Ectodermal cell (in vitro differentiated cells): ENCODE measurements at regions not wholly inside any gene's neighbourhood (a gene's known extent, or its start where the extent isn't known, plus 50 kb on each side); places are given as distances from the start of the nearest gene placed in this dataset.

Source experiments
- H3K27ac ChIP-seq: 2 replicates; pipeline ENCODE4 v1.7.0; 2013; ENCODE audit warnings: mild to moderate bottlenecking, low read depth, low read length; ENCODE audit not compliant: insufficient read depth, poor library complexity, severe bottlenecking
- H3K27me3 ChIP-seq: 2 replicates; pipeline ENCODE4 v1.7.0; 2013; ENCODE audit warnings: mild to moderate bottlenecking, low read length; ENCODE audit not compliant: insufficient read depth, control insufficient read depth, poor library complexity, severe bottlenecking
- H3K36me3 ChIP-seq: one replicate; pipeline ENCODE4 v1.7.0; 2013; ENCODE audit warnings: low read length; ENCODE audit not compliant: control insufficient read depth, insufficient read depth
- H3K4me1 ChIP-seq: one replicate; pipeline ENCODE4 v1.7.0; 2013; ENCODE audit warnings: low read length; ENCODE audit not compliant: control insufficient read depth, insufficient read depth
- H3K4me3 ChIP-seq: 2 replicates; pipeline ENCODE4 v1.7.0; 2013; ENCODE audit warnings: low read depth, low read length, control low read depth; ENCODE audit not compliant: insufficient read depth
- H3K9me3 ChIP-seq: 2 replicates; pipeline ENCODE4 v1.7.0; 2013; ENCODE audit warnings: mild to moderate bottlenecking, low read length, moderate library complexity; ENCODE audit not compliant: control insufficient read depth
- WGBS, 2 experiments: methylation state at CpG; one replicate each; pipeline ENCODE4 v1.1.7; 2013; ENCODE audit warnings: missing lambda C conversion rate in 2 of 2; 5-methylcytosine and 5-hydroxymethylcytosine counted together

DNA sequence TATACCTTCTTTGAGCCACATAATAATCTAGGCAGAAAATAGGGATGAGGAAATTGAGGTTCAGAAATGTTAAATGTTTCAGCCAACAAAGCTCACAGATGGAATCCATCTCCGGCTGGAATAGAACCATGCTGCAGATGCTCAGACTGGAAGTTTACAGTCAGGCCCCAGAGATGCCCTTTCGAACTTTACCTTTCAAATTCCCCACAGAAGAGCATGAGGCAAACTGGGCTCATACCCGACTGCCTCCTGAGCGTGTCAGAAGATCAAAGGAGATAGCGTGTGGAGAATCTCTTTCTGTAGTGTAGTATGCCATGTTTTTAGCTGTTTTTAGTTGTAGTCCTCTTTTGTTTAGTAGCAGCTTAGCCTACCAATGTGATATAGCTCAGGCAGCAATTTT lies 72.0 kb upstream of the DAP start:
- Histone ChIP-seq H3K4me1 (no peaks in the 10 kb centered on the region), H3K27me3 (no peaks in the 10 kb centered on the region), H3K27ac (no peak overlapping the region), H3K36me3 (no peaks in the 10 kb centered on the region), H3K9me3 (no peaks in the 10 kb centered on the region), H3K4me3 (no peak overlapping the region)
- 78 to 85% methylated on average over 5 of the region's 5 CpGs for WGBS, 2 experiments

- 86 to 100% methylated on average over 1 of the region's 1 CpG for WGBS, 2 experiments
- H3K4me1 ChIP-seq = no peaks in the 10 kb centered on the region
- no peaks in the 10 kb centered on the region for H3K36me3 ChIP-seq
Measured at GRCh38 chr5:10832421-10832820, 71.4 kb upstream of the DAP start.

GRCh38 chr5:10831419-10831818 lies 70.4 kb upstream of the DAP start:
- Histone ChIP-seq H3K4me1 (no peaks in the 10 kb centered on the region), H3K9me3 (no peaks in the 10 kb centered on the region), H3K27ac (no peak overlapping the region), H3K36me3 (no peaks in the 10 kb centered on the region), H3K27me3 (no peaks in the 10 kb centered on the region), H3K4me3 (no peak overlapping the region)
- 91 to 94% methylated on average over 7 of the region's 7 CpGs for whole genome bisulfite sequencing, 2 experiments

More at GRCh38 chr5:10832421-10832820, 71.4 kb upstream of the DAP start:
- H3K27me3 ChIP-seq = no peaks in the 10 kb centered on the region
- no peak overlapping the region for H3K4me3 ChIP-seq
- H3K27ac ChIP-seq = no peak overlapping the region
- no peaks in the 10 kb centered on the region for H3K9me3 ChIP-seq

DNA sequence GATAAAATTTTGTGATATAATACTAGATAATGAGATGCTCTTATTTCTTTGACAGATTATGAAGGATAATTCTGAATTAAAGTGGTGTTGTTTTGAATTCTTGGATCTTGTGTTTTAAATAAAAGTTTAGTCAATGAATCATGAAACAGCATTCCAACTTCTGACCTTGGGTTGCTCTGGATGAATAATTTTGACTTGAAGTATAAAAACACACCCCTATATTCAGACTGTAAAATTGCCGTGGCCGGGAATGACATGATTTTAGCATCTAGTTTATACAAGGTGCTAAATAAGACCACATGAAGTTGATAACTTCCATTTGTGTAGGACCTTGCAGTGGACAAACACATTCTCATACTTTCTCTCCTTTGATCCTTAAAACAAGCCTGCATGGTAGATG lies 67.2 kb upstream of the DAP start:
- Histone ChIP-seq H3K27me3 (no peaks in the 10 kb centered on the region), H3K27ac (no peak overlapping the region), H3K4me3 (no peak overlapping the region), H3K9me3 (no peaks in the 10 kb centered on the region), H3K4me1 (no peaks in the 10 kb centered on the region), H3K36me3 (no peaks in the 10 kb centered on the region)
- 100% methylated on average over 2 of the region's 2 CpGs for WGBS, 2 experiments

GRCh38 chr5:10827571-10827970 lies 66.5 kb upstream of the DAP start:
- H3K4me1 ChIP-seq = no peaks in the 10 kb centered on the region
- no peak overlapping the region for H3K27ac ChIP-seq
- H3K27me3 ChIP-seq = no peaks in the 10 kb centered on the region
- no peak overlapping the region for H3K4me3 ChIP-seq
- WGBS, 2 experiments = 93% methylated on average over 1 of the region's 1 CpG; no CpG with 5 or more reads in 1 of the 2 experiments
- H3K9me3 ChIP-seq = no peaks in the 10 kb centered on the region
- no peaks in the 10 kb centered on the region for H3K36me3 ChIP-seq

GRCh38 chr5:10826971-10827370 lies 65.9 kb upstream of the DAP start:
- no peak overlapping the region for H3K27ac ChIP-seq
- H3K27me3 ChIP-seq = no peaks in the 10 kb centered on the region
- no peak overlapping the region for H3K4me3 ChIP-seq
- H3K4me1 ChIP-seq = no peaks in the 10 kb centered on the region
- 93 to 95% methylated on average over 2 of the region's 2 CpGs for WGBS, 2 experiments
- H3K9me3 ChIP-seq = no peaks in the 10 kb centered on the region
- no peaks in the 10 kb centered on the region for H3K36me3 ChIP-seq

- no peak overlapping the region for H3K4me3 ChIP-seq
- H3K4me1 ChIP-seq = no peaks in the 10 kb centered on the region
- no peaks in the 10 kb centered on the region for H3K9me3 ChIP-seq
- H3K27me3 ChIP-seq = no peaks in the 10 kb centered on the region
- H3K36me3 ChIP-seq = no peaks in the 10 kb centered on the region
- H3K27ac ChIP-seq = no peak overlapping the region
- WGBS, 2 experiments = 90 to 98% methylated on average over 4 of the region's 4 CpGs
Measured at GRCh38 chr5:10825897-10826644, 65.0 kb upstream of the DAP start.

DNA sequence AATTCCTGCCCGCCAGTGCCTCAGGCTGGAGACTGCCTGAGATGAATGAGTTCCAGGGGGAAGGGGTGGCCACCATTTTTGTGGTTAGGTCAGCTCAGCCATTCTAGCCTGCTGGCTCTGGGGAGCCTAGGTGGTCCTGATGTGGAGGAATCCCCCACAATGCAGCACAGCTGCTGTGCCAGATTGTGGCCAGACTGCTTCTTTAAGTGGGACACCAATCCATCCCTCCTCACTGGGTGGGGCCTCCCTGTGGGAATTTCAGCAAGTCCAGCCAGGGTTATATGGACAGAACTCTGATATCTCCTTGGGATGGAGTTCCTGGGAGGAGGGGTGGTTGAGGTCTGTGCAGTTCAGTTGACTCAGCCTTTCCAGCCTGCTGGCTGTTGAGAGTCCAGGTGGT lies 51.2 kb upstream of the DAP start:
- H3K4me1 ChIP-seq = no peaks in the 10 kb centered on the region
- 84 to 91% methylated on average over 1 of the region's 1 CpG for WGBS, 2 experiments
- H3K27ac ChIP-seq = no peak overlapping the region
- no peak overlapping the region for H3K4me3 ChIP-seq
- no peaks in the 10 kb centered on the region for H3K36me3 ChIP-seq
- H3K27me3 ChIP-seq = no peaks in the 10 kb centered on the region
- H3K9me3 ChIP-seq = no peaks in the 10 kb centered on the region
